OCI-LY7 (cell line): ENCODE measurements at regions not wholly inside any gene's neighbourhood (a gene's known extent, or its start where the extent isn't known, plus 50 kb on each side); places are given as distances from the start of the nearest gene placed in this dataset.

Source experiments
- BruUV-seq: library from RNA; stranded (reverse); fragments of 400-500 nt; replicated peaks from 2 replicates; lab custom pipeline; 2021; lab: Mats Ljungman, UMichigan
- CTCF ChIA-PET: fragments of 300-600 bp; sonication (Branson Sonifier 250); formaldehyde crosslinking; loops from one replicate; lab custom pipeline; 2022; ENCODE audit warnings: antibody characterized with exemption; ENCODE audit not compliant: unreplicated experiment; lab: Charles Lee
- POLR2A ChIA-PET: fragments of 300-600 bp; sonication (Branson Sonifier 250); formaldehyde crosslinking; loops from one replicate; lab custom pipeline; 2022; ENCODE audit warnings: antibody characterized with exemption; lab: Charles Lee
- DNase-seq: peaks from one replicate; pipeline ENCODE4 v3.0.0-alpha.2; 2015; ENCODE audit warnings: low spot score
- H2AFZ ChIP-seq: fragments of 200-600 bp; sonication (generic), shearing (Covaris generic); 2 replicates; pipeline ENCODE4 v1.6.1; 2014; ENCODE audit warnings: mild to moderate bottlenecking, antibody characterized with exemption, low read length, moderate library complexity
- H3K27ac ChIP-seq: fragments of 200-600 bp; sonication (generic); 2 replicates; pipeline ENCODE4 v1.5.1; 2014; ENCODE audit warnings: mixed run types, low read depth, mild to moderate bottlenecking, moderate library complexity, low read length, inconsistent platforms; ENCODE audit not compliant: poor library complexity, severe bottlenecking
- H3K36me3 ChIP-seq: fragments of 200-600 bp; sonication (generic); 2 replicates; pipeline ENCODE4 v1.6.1; 2014; ENCODE audit warnings: mild to moderate bottlenecking, antibody characterized with exemption, low read length, moderate library complexity, mixed read lengths; ENCODE audit not compliant: insufficient read depth
- H3K4me1 ChIP-seq: fragments of 200-600 bp; sonication (generic); 2 replicates; pipeline ENCODE4 v1.5.1; 2014; ENCODE audit warnings: mild to moderate bottlenecking, low read length; ENCODE audit not compliant: insufficient read depth, poor library complexity, severe bottlenecking
- H3K4me2 ChIP-seq: fragments of 200-600 bp; sonication (generic); 2 replicates; pipeline ENCODE4 v1.6.1; 2014; ENCODE audit warnings: mild to moderate bottlenecking, low read length
- H3K4me3 ChIP-seq: fragments of 200-600 bp; sonication (generic); 2 replicates; pipeline ENCODE4 v1.5.1; 2014; ENCODE audit warnings: mild to moderate bottlenecking, low read depth, low read length; ENCODE audit not compliant: poor library complexity, severe bottlenecking
- H3K79me2 ChIP-seq: fragments of 200-600 bp; sonication (generic); 2 replicates; pipeline ENCODE4 v1.6.1; 2016; ENCODE audit warnings: low read depth, mild to moderate bottlenecking, low read length, moderate library complexity, mixed read lengths; ENCODE audit not compliant: insufficient read depth
- H3K9me2 ChIP-seq: fragments of 200-600 bp; sonication (generic); 2 replicates; pipeline ENCODE4 v1.6.1; 2016; ENCODE audit warnings: mild to moderate bottlenecking, low read length, mixed read lengths; ENCODE audit not compliant: insufficient read depth
- H3K9me3 ChIP-seq: fragments of 200-600 bp; sonication (generic); 2 replicates; pipeline ENCODE4 v1.6.1; 2014; ENCODE audit warnings: mild to moderate bottlenecking, mixed run types, low read length, mixed read lengths
- H4K20me1 ChIP-seq: fragments of 200-600 bp; sonication (generic); 2 replicates; pipeline ENCODE4 v1.6.1; 2014; ENCODE audit warnings: mild to moderate bottlenecking, antibody characterized with exemption, low read length, moderate library complexity, mixed read lengths; ENCODE audit not compliant: insufficient read depth
- CTCF ChIP-seq: fragments of 200-600 bp; sonication (generic); conservative IDR thresholded peaks from 2 replicates; pipeline ENCODE4 v1.5.1; 2014; ENCODE audit warnings: mild to moderate bottlenecking, antibody characterized with exemption, low read length, moderate library complexity, mixed read lengths
- EZH2phosphoT487 ChIP-seq: fragments of 200-600 bp; sonication (generic); IDR thresholded peaks from 2 replicates; pipeline ENCODE4 v1.6.1; 2018; ENCODE audit warnings: low read depth, borderline replicate concordance, mild to moderate bottlenecking, mixed run types, antibody characterized with exemption, low read length, moderate library complexity, mixed read lengths
- intact Hi-C: fragments of 100-400 bp; cut with micrococcal nuclease; formaldehyde crosslinking; loops from one replicate; pipeline ENCODE4 v1.10.0; 2022; ENCODE audit not compliant: unreplicated experiment

GRCh38 chr15:85984241-85984640 lies 95.4 kb upstream of the AGBL1 start:
- intact Hi-C loops = no loop called here
- Histone ChIP-seq H3K27ac (no peak overlapping the region), H3K9me3 (no peaks in the 10 kb centered on the region), H3K4me3 (no peak overlapping the region), H2AFZ (no peak overlapping the region), H3K79me2 (no peaks in the 10 kb centered on the region), H3K4me2 (no peak overlapping the region), H3K9me2 (no peaks in the 10 kb centered on the region), H4K20me1 (no peaks in the 10 kb centered on the region), H3K4me1 (no peaks in the 10 kb centered on the region), H3K36me3 (no peaks in the 10 kb centered on the region)
- TF ChIP-seq CTCF (no peak), EZH2phosphoT487 (no peak)
- BruUV-seq = no TSS peak
- CTCF ChIA-PET = no interaction called here
- POLR2A ChIA-PET = interaction anchor here (0.7 to 0.9 kb wide), 2 partner anchors 25 to 171 kb away, joined by 3 to 4 read pairs; no protein-coding TSS in a partner anchor
- no peak for DNase-seq

- Histone ChIP-seq H3K79me2 (no peaks in the 10 kb centered on the region), H3K27ac (no peak overlapping the region), H3K9me3 (no peaks in the 10 kb centered on the region), H3K4me1 (no peaks in the 10 kb centered on the region), H3K36me3 (no peaks in the 10 kb centered on the region), H3K4me3 (no peak overlapping the region), H3K4me2 (no peak overlapping the region), H2AFZ (no peak overlapping the region), H4K20me1 (no peaks in the 10 kb centered on the region), H3K9me2 (no peaks in the 10 kb centered on the region)
- POLR2A ChIA-PET = no interaction called here
- DNase-seq = no peak
- CTCF ChIA-PET = no interaction called here
- TF ChIP-seq EZH2phosphoT487 (no peak), CTCF (no peak)
- intact Hi-C loops = no loop called here
- no TSS peak for BruUV-seq
These were observed 93.6 kb upstream of the AGBL1 start for GRCh38 chr15:85986116-85986515.

GRCh38 chr15:85986741-85987140 lies 92.9 kb upstream of the AGBL1 start:
- Histone ChIP-seq H3K4me3 (no peak overlapping the region), H3K36me3 (no peaks in the 10 kb centered on the region), H2AFZ (no peak overlapping the region), H3K4me2 (no peak overlapping the region), H3K9me3 (no peaks in the 10 kb centered on the region), H3K27ac (no peak overlapping the region), H3K79me2 (no peaks in the 10 kb centered on the region), H3K4me1 (no peaks in the 10 kb centered on the region), H4K20me1 (no peaks in the 10 kb centered on the region), H3K9me2 (no peaks in the 10 kb centered on the region)
- ChIA-PET POLR2A (no interaction called here), CTCF (no interaction called here)
- TF ChIP-seq EZH2phosphoT487 (no peak), CTCF (no peak)
- no peak for DNase-seq
- BruUV-seq = no TSS peak
- intact Hi-C loops = no loop called here
